ENCODE measurements at regions not wholly inside any gene's neighbourhood (a gene's known extent, or its start where the extent isn't known, plus 50 kb on each side); places are given as distances from the start of the nearest gene placed in this dataset.
"Not testable (repeated sequence)": the region's sequence is repeated elsewhere in the genome, so short reads cannot be mapped to it uniquely, and the experiment has no call there.

DNA sequence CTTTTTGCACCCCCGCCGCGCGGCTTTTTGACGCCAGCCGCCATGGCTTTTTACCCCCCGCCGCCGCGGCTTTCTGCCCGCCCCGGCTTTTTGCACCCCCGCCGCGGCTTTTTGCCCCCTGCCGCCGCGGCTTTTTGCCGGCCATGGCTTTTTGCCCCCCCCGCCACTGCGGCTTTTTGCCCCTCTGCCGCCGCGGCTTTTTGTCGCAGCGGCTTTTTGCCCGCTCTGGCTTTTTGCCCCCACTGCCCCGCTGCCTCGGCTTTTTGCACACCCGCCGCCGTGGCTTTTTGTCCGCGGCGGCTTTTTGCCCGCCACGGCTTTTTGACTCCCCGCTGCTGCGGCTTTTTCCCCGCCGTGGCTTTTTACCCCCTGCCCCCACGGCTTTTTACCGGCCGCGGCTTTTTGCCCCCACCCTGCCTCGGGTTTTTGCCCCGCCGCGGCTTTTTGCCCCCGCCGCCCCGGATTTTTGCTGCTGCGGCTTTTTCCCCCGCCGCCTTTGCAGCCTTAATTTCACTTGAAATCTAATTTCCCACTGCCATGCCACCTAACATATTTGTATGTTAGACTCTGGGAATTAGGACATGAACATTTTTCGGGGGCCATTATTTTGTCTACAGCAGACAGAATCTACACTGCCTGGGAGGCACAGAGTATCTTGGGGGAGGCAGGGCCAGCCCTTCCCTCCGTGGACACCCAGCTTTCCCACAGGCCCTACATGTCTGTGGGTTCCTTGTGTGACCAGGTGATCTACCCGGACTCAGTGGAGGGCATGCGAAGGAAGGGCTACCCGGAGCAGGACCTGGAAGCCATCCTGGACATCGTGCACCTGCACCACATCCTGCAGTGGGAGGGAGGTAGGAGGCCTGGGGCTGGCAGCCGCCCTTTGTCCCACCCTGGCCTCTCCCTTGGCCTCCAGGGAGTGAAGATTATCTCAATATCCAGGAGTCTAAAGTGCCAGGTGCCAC lies 3031.0 kb upstream of the TEKT4 start:
- DNase-seq (ENCODE audit: low spot score), result no peak

DNA sequence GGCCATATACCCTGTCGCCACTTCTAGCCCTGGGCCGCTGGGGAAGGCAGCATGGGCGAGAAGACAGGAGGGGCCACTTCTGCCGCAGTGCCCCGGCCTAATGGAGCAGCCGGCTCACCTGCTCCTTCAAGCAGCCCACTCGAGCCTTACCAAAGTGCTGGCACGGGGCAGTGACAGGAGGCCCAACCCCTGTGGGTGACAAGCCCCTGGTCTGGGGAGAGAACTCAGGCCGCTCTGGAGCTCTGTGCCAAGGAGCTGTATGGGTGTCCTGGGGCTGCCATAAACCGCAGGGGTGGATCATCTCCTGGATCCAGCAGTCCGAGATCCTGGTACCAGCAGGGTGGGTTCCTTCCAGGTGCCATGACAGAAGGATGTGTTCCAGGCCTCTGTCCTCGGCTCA lies 3029.0 kb upstream of the TEKT4 start:
- DNase-seq (ENCODE audit: low spot score), result not testable (repeated sequence)

DNA sequence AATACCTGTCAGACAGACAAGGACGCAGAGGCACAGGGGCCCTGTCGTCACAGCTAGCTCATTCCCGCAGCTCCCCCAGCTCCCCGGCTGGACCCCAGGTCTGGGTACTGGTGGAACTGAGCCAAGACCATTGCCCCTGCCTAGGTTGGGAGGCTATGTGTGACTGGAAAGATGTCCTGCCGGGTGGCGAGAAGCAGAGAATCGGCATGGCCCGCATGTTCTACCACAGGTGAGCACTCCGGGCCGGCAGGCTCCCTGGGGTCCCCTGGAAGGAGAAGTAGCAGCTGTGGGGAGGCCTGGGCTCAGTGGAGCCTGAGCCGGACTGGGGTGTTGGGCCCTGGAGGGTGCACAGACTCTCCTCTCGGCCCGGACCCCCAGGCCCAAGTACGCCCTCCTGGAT lies 3028.3 kb upstream of the TEKT4 start:
- not testable (repeated sequence) for DNase-seq (ENCODE audit: low spot score)

DNA sequence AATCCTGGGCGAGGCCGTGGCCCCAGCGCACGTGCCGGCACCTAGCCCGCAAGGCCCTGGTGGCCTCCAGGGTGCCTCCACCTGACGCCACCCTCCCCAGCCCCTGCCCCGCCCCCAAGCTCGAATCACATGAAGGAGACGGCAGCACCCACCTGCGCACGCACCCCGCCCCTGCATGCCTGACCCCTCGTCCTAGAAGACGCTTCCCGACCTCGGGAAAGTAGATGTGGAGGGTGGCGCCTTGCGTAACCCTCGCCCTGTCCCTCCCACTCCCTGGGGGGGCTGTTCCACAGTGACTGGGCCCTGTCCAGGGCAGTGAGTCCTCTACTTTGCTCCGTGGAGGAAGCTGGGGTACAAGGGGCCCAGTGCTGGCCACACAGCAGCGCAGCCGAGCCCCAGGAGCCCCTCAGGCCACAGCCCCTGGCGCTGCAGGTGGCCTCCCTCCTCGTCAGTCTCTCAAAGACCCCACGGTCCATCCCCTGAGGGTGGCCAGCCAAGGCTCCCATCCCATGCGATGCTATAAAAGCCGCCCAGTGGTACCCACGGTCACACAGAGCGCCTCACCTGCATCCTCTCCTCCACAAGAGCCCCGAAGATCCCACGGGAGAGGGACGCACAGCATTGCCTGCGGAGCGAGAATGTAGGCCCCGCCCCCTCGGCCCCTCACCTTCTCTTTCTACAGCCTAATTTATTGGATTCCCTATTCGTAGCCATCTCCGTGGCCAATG lies 3027.3 kb upstream of the TEKT4 start:
- DNase-seq (ENCODE audit: low spot score), result not testable (repeated sequence)

DNA sequence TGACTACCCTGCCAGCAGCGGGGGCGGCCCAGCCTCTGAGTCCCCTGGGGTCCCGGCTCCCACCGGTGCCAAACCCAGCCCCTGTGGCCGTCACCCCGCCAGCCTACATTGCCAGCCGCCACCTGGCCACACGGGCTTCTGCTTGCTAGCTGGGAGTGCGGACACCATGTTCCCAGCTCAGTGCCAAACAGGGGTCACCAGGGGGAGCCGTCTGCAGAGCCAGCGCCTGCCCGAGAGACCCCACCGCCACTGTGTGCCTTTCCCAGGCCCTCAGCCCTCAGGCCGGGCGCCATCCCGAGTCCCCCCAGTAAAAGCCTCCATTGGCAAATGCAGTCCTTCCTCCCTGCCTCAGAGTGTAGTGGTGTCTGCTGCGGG lies 3026.8 kb upstream of the TEKT4 start:
- not testable (repeated sequence) for DNase-seq (ENCODE audit: low spot score)

DNA sequence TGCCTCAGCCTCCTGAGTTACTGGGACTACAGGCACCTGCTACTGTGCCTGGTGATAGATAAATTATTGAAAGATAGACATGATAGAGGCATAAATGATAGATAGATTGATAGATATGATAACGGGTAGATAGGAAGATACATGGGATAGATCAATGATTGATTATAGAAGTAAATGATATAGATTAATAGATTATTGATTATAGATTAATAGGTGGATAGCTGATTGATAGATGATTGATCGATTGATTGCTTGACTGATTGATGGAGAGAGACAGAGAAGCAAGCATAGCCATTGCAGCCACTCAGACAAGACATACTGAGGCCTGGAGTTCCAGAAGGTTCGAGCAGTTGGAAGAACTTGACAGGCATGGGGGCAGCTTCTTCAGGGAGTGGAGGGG lies 3024.8 kb upstream of the TEKT4 start:
- DNase-seq (ENCODE audit: low spot score), result not testable (repeated sequence)

DNA sequence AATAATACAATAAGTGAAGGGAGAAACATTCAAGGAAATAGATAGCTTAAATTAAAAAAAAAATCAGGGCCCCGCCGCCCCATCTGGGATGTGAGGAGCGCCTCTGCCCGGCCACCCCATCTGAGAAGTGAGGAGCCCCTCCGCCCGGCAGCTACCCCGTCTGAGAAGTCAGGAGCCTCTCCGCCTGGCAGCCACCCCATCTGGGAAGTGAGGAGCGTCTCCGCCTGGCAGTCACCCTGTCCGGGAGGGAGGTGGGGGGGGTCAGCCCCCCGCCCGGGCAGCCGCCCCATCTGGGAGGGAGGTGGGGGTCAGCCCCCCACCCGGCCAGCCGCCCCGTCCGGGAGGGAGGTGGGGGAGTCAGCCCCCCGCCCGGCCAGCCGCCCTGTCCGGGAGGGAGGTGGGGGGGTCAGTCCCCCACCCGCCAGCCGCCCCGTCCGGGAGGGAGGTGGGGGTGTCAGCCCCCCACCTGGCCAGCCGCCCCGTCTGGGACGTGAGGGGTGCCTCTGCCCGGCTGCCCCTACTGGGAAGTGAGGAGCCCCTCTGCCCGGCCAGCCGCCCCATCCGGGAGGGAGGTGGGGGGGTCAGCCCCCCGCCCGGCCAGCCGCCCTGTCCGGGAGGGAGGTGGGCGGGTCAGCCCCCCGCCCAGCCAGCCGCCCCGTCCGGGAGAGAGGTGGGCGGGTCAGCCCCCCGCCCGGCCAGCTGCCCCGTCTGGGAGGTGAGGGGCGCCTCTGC lies 3019.4 kb upstream of the TEKT4 start:
- DNase-seq (ENCODE audit: low spot score), result not testable (repeated sequence)

DNA sequence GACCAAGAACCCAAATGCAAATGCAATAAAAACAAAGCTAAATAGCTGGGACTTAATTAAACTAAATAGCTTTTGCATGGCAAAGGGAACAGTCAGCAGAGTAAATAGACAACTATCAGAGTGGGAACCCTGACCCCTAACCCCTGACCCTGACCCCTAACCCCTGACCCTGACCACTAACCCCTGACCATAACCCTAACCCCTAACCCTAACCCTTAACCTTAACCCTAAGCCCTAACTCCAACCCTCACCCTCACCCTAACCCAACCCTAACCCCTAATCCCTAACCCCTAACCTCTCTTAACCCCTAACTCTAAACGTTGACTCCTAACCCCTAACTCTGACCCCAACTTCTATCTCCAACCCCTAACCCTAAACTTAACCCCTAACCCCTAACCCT lies 3014.3 kb upstream of the TEKT4 start:
- DNase-seq (ENCODE audit: low spot score), result not testable (repeated sequence)

DNA sequence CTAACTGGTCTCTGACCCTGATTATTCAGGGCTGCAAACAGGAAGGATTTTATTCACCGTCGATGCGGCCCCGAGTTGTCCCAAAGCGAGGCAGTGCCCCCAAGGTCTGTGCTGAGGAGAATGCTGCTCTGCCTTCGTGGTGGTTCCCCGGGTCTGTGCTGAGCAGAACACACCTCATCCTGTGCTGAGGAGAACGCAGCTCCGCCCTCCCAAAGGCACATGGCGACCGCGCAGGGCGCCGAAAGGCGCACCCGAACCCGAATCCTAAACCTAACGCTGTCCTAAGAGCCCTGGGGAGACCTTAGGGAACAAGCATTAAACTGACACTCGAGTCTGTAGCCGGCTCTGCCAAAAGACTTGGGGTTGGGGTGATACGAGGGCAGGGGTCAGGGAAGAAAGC lies 3013.5 kb upstream of the TEKT4 start:
- not testable (repeated sequence) for DNase-seq (ENCODE audit: low spot score)

DNA sequence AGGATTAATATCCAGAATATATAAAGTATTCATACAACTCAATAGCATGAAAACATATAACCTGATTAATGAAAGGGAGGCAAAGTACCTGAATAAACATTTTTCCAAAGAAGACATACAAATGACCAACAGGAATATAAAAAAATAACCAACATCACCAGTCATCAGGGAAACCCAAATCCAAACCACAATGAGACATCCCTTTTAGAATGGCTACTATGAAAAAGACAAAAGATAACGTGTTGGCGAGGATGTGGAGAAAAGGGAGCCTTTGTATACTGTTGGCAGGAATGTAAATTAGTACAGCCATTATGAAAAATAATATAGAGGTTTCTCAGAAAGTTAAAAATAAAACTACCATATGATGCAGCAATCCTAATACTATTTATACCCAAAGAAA lies 2999.5 kb upstream of the TEKT4 start:
- not testable (repeated sequence) for DNase-seq (ENCODE audit: low spot score)

DNA sequence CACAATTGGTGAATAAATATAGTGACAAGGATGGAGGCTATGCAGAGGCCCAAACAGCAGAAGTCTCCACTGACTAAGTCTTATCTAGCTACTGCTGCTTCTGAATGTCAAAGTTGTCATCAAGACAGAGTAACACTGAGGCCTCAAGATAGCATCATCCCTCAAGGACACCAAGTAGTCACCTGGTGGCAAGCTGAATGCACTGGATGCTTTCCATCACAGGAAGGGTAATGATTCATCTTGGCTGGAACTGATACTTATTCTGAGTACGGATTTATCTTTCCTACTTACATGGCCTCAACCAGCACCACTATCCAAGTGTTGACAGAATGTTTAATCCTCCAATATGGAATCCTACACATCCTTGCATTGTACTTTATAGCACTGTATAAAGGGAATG lies 2997.8 kb upstream of the TEKT4 start:
- DNase-seq (ENCODE audit: low spot score), result not testable (repeated sequence)

DNA sequence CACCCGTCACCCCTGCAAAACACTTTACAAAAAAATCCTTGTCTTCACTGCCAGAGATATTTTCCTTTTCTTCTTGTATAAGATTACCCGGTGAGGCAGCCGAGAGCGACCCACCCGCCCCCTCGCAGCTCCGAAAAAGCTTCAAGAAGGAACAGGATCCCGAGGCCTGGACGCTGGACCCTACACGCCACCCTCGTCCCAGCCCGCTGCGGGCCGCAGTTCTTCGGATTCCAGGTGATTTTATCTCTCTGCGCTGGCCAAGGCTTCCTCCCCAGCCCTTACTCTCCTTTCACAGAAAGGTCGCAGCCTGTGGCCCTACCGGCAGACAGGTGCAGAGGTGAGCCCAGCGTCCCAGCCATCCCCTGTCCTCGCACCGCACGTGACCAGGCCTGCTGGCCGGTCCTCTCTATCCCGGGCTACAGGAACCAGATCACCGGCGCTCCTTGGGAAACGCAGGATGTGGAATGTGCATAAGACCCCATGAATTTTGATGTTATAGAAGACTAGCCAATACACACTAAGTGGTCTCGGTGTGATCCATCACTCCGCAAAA lies 2993.5 kb upstream of the TEKT4 start:
- not testable (repeated sequence) for DNase-seq (ENCODE audit: low spot score)

DNA sequence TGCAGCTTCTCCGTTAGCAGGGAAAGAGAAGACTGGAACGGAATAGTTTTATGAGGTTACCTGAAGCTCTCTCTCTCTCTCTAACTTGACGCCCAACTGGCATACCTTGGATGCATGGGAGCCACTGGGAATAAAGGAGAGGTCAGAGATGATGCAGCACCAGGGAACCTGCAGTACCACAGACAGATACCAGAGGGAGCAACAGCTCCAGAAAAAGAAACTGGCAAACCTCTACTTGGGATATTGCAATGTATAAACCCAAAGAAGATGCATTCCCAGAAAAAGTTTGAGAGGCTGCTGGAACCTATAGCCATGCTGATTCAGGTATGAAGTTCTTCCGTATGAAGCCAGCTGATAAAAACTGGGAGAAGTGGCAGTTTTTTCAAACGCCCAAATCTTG lies 2976.1 kb upstream of the TEKT4 start:
- DNase-seq (ENCODE audit: low spot score), result not testable (repeated sequence)

DNA sequence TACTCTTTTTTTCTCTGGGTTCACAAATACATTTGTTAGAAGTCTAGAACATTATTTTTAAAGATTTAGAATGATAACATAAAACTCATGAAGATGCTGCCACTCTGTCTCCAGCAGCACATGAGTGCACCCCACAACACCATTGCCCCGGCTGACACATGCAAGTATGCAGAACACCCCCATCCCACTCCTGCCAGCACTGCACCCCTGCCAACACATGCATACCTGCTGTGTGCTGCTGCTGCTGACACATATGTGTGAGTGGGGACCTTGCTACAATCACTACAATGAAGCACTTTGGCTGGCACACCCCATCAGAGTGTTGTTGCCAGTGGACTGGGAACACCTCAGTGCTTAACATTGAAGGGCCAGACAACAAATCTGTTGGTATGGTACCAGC lies 2953.6 kb upstream of the TEKT4 start:
- not testable (repeated sequence) for DNase-seq (ENCODE audit: low spot score)
